Loucy (cell line): ENCODE measurements at regions not wholly inside any gene's neighbourhood (a gene's known extent, or its start where the extent isn't known, plus 50 kb on each side); places are given as distances from the start of the nearest gene placed in this dataset.

Source experiments
- CTCF ChIP-seq: fragments of 200-600 bp; sonication (generic); conservative IDR thresholded peaks from 2 replicates; pipeline ENCODE4 v1.5.1; 2014; ENCODE audit warnings: mild to moderate bottlenecking, antibody characterized with exemption, low read length
- EZH2phosphoT487 ChIP-seq: fragments of 200-600 bp; IDR thresholded peaks from 2 replicates; pipeline ENCODE4 v1.6.1; 2018; ENCODE audit warnings: antibody characterized with exemption, mild to moderate bottlenecking, moderate library complexity, borderline replicate concordance

- TF ChIP-seq CTCF (peak; percentile 58), EZH2phosphoT487 (no peak)
Measured at GRCh38 chr3:90091549-90091948, 984.1 kb downstream of the EPHA3 start.
